HG03025 (cell line): ENCODE measurements at regions not wholly inside any gene's neighbourhood (a gene's known extent, or its start where the extent isn't known, plus 50 kb on each side); places are given as distances from the start of the nearest gene placed in this dataset.

Experiments
- ATAC-seq: cut with Tn5 transposase; IDR thresholded peaks from one replicate; pipeline ENCODE4 v1.9.1; 2021; ENCODE audit warnings: mild to moderate bottlenecking, moderate library complexity; ENCODE audit not compliant: unreplicated experiment, low FRiP score

DNA sequence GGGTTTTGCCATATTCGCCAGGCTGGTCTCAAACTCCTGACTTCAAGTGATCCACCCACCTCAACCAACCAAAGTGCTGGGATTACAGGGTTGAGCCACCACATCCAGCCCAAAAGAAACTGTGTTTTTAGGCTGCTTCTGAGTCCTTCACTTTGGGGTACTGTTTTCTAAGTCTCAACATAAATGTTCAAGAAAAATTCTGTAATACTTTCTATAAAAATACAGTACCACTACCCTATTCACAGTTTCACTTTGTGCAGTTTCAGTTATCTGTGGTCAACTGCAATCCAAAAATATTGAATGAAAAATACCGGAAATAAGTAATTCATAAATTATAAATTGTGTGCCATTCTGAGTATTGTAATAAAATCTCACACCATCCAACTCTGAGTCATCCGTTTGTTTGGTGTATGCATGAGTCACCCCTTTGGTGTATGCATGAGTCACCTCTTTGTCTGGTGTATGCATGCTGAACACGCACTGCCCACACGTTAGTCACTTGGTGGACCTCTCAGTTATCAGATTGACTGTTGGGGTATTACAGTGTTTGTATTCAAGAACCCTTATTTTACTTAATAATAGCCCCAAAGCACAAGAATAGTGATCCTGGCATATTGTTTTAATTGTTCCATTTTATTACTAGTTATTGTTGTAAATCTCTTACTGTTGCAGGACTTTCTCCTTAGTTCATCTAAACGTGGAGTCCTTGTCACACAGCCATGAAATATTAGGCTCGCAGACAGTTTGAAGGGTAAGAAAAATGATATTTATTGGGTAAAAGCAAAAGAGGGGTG is 190.2 kb downstream of the FSCB start:
- no peak for ATAC-seq

DNA sequence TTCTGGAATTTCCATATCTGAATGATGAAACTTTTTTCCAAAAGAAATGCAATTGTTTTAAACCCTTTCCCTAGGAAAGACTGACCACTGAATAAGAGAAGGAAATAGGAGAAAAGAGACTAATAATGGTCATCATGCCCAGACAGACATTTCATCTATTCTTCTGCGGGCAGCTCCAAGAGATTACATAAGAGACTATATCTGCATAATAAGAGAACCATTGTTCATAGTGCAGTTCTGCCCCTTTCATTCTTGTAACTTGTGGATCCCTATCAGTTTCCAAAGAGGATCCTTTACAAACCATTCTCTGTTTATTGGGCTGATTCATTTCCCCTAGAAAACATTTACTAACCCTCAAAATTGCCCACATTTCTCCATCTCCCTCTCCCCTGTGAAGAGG is 197.8 kb downstream of the FSCB start:
- no peak for ATAC-seq

DNA sequence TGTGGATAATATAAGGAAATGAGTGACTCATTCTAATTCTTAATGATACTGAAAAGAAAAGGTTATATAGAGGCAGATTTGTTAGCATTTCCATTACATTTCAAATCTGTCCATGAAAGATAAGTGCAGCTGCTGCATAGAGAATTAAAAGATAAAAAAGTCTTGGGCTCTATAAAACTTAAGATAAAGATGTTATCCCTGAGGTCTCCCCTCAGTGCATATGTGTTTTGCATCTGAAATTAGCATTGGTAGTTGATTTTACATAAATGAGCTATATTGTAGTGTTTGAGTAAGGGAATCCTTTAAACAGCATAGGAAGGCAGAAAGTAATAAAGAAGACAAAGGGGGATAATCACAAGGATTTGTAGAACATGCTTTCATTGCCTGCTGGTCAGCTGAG is 206.2 kb downstream of the FSCB start:
- no peak for ATAC-seq

DNA sequence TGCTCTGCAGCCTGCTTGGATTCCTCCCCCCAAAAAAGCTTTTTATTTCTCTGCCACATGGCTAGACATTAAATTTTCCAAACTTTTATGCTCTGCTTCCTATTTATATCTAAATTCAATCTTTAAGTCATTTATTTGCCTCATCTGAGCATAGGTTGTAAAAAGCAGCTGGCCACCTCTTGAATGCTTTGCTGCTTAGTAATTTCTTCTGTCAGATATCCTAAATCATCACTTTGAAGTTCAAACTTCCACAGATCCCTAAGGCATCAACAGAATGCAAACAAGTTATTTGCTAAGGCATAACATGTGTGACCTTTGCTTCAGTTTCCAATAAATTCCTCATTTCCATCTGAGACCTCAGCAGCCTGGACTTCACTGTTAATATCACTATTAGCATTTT is 209.6 kb downstream of the FSCB start:
- no peak for ATAC-seq

DNA sequence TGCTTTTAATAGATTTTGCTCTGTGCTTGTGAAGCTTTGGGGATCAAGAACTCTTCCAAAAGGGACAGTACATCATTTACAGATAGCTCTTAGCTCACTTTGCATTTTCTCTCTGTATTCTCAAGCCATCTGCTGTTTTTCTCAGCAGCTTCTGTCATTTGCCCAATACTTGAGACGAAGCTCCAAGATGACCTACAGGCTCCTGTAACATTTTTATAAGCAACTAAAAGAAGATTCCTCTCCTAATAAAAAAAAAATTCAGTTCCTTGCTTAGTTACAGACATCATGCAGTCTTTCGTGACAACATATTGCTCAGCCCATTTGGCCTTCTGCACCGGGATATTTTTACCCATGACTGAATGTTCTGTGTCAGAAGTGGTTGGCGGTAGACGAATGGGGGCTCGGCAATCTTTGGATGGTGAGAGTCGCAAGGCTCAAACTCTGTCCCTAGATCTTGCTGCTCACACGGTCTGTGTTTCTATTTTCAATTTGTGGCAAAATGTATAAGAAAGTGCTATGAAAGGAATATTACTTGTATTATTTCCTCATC is 215.6 kb downstream of the FSCB start:
- no peak for ATAC-seq

DNA sequence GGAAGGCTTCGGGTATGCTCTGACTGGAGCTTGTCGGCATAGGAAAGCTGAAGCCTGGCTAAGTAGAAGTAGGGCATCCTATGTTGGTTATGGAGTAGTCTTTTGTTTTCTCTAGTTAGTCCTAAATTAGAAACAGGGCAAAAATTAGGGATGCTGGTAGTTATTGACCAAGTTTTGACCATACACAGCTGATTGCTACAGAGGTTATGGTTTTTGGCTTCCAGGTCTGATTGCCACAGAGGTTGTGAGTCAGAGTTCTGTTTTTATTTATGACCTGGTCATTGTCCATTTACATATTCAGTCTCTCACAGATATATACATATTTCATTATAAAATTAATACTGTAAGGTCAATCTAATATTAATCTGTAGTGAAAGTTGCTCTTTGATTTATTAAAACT is 219.2 kb downstream of the FSCB start:
- ATAC-seq = no peak

DNA sequence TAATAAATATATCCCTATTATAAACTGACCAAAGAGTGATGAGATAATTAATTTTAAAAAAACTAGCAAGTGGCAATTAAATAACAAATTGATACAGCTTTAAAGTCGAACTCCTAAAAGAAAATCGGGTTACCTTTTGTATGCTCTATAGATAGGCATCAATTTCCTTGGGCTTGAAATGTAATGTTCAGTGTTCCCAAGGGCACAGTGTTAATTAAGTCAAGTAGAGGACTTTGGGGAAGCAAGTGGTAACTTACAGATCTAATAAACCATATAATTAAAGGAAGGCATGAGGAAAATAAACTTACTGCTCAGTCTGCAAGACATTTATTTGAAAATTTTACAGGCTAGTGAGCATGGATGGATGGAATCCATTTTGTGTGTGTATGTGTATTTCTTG is 220.9 kb downstream of the FSCB start:
- no peak for ATAC-seq

DNA sequence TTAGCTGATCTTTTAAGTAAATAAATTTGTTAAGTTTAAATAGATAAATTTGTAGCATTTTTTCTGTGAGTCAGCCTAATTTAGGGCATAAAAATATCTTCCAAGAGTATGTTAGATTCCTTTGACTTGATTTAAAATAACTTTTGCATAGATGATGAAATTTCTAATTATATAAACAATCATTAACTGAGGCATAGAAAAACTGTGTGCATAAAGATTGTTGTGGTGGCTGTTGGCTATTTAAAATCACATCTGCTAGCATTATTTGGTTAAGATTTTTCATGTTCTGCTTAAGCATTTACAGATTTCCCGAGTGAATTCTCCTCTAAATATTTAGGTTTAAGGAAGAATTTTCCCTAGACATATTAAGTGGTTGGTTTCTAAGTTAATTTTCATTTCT is 223.2 kb downstream of the FSCB start:
- no peak for ATAC-seq

DNA sequence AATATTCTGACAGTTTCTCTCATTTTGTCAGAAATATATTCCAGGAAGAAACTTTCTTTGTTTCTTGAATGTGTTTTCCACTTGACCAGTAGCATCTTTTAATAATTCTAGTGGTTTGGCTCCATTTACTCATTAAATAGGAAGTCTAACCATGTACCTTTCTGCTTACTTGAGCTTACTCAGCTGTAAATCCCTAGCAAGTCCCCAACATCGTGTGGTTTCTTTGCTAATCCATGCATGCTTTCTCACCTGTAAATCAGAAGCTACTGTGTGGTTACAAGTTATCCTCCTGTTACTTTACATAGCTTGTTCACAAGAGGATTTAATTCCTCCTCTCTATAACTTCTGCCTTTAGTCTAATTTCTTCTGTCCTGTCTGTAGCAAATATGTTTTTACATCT is 227.7 kb downstream of the FSCB start:
- ATAC-seq = no peak

DNA sequence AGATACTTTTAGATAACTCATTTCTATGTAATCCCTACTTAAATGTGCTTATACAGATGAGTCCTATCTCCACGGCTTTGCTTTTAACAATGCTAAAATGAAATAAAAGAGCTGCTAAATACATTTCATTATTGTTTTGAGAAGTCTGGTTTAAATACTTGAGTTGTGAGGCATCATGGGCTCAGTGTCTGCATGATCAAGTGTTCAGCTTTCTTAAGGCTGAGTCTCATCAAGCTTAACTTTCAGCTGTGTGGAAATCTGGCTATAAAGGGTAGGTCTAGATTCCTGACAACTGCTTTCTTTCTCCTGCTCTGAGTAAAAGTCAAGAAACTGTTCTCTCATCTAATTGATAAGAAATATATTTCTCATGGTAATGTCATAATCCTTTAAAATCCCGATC is 235.4 kb downstream of the FSCB start:
- ATAC-seq = no peak

DNA sequence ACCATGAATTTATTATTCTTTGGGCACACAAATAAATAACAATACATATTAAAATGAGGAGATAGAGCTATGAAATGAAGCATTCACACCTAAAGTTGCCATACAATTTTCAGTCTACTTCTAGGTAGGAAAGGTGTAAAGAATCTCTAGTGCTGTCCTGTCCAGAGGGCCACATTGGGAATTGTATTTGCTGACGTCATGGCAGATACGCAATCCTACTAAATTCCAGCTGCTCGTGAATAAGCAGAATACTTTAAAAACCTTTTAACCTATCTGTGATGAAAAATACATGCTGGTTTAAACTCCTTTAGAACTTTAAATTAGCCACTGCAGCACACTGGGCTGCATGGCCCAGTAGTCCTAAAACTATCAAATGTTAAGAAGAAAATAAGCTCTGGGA is 236.1 kb downstream of the FSCB start:
- no peak for ATAC-seq

DNA sequence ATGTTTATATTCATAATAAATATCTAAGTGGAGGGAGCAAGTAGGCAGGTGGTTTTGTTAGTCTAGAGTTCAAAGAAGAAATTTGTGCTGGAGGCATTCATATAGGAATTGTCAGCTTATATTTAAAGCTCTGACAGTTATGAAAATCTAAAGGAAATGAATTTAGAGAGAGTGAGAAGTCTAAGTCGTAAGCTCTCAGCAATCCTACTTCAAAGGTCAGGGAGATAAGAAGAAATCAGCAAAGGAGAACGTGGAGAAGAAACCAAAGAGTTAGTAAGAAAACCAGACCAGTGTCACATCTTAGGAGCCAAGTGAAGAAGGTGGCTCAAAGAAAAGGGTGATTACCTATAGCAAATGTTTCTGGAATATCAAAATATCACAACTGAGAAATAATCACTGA is 241.8 kb downstream of the FSCB start:
- no peak for ATAC-seq

DNA sequence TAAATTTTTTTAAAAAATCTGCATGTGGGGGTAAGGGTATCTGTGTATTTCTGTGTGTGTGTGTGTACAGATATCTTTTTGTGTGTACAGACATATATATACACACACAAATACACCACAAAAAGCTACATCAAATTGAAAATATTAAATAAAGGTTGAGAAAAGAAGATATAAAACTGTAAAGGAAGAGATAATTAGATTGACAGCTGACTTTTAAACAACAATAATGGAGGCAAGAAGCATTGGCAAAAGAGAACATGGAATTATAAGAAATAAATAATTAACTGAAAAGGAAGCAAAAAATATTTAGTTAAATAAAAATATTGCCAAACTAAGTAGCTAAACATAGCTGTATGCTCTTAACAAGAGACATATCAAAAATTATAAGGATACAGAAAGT is 291.4 kb downstream of the FSCB start:
- ATAC-seq = no peak

DNA sequence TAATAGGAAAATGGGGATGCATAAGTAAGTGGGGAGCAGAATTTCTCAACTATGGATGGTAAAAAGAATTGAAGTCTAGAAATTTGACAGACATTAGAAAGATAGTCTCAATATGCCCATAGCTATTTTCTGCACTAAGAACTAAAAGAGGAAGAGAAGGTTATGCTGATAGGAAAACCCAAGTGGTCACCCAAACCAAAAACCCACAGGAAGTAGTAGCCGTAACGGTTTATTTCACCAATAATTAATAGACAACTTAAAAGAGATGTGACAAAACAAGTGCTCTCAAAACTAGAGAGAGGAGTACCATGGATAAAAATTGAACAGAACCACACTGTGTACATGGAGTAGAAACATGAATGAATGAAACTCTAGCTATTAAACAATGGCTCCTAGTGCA is 295.4 kb downstream of the FSCB start:
- no peak for ATAC-seq

DNA sequence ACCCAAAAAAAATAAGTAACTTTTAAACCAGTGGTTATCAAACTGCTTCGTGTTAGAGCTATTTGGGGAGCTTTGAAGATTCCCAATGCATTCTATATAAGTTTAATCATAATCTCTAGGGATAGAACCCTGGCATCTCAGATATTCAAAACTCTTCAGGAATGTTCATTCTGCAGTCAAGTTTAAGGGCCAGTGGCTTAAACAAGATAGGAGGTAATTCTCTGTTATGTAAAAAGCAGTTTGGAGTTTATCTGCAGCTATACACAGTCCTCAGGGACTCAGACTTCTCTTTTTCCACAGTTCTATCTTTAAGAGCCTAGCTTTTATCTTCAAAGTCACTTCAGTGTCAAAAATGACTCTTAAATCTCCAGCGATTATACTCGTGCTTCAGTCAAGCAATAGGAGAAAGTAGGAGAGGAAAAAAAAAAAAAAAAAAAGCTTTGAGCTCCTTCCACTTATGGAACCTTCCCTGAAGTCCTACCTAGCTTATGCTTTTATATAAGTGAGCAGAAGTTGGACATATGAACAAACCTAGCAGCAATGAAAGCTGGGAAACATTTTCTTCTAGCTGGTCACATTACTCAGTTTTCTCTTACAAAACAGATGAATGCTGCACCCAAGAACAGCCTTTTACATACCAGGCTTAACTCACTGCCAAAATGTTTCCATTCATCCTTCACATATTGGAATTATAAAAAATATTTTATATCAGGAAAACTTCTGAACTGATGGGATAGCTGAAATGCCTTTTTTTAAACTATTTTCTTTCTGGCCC is 302.8 kb downstream of the FSCB start:
- no peak for ATAC-seq

DNA sequence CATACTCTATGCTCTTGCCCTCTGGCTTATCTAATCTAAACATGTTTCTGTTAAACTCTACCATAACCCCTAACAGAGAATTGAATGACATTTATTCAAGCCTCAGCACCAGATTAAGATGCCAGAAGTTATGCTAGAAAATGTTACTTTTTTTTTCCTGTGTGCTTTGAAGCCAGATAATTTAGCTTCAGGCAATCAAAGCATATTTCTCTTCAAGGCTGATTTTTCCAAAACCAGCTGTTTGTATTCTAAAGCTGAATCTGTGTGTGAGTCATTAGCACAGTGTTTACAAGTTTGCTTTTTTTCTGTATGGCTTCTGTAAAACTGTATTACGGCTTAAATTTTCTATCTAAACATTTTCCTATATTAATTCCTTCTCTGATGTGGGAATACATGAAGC is 326.1 kb downstream of the FSCB start:
- no peak for ATAC-seq

DNA sequence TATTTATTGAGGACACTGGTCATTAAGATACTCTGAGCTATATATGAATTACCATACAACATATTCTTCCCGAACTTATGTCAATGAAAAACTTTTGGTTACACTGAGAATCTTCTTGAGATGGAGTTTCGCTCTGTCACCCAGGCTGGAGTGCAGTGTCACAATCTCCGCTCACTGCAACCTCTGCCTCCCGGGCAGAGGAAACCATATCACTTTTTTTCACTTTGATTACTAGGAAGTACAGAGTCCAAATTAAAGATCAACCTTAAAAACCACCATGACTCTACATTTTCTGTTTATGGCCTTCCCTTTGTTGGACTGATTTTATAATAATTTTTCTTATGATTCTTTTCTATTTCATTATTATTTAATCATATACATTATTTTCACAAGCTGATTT is 336.5 kb downstream of the FSCB start:
- ATAC-seq = no peak

DNA sequence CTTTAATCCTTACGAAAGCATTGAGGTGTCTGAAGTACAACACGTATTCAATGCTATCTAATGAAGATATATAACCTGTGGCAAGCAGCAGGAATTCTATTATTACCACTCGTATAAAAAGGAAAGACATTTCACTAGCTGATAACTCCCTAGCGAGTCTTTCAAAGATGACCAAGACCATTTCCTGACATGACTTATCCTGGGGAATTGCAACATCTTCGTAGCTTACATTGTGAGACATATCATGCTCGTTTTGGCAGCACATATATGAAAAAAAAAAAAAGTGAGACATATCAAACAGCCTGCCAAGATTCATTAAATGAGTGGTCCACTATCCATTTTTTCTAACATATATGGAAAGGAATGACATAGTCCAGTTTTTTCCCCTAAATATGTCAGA is 337.0 kb downstream of the FSCB start:
- ATAC-seq = no peak

DNA sequence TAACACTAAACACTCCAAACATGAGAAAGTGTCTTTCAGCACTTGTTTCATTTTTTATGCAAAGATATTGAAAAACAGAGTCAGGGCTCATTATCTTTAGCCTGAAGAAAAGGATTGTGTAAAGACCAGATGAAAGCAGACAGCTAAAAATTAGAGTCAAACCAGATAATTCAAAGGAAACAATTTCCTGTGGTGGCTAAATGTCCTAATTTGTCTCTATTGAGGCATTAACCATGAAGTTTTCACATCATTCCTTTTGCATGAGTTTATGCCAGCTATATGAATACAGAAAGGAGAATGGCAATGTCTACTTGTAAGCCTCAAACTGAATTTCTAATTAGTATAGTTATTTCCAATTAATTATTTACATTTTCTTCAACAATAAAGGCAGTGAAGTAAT is 338.5 kb downstream of the FSCB start:
- no peak for ATAC-seq

DNA sequence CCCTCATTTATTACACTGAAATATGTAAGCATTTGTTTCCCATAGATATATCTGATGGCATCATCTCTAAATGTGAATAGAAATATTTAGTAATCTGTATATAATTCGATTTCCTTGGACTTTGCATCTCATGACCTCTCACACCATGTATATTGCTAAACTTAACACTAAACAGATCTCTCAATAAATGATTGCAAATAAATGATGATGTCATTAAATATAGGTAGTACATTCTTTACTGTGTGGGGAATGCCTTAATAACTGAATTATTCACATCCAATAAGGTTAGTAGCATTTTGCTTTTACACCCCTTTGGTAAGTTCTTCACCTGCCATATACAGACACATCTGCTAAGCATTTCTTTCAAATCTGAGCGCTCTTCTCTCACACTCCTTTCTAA is 340.5 kb downstream of the FSCB start:
- ATAC-seq = no peak

DNA sequence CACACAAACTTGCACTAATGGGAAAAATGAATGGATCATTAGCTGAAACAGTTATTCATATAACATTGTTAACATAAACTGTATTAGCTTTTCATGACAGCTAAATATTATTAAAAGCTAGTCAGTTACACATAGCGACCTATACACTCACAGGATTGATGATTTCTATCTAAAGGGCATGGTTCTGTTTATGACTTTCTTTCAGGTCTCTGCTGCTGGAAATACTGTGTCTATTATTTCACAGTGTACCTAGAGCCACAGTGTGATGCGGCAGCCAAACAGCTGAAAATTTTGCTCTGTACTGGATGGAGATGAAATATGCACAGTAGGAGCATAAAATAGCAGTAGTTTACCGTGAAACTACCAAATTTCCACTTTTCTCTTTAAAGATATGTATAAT is 341.1 kb downstream of the FSCB start:
- no peak for ATAC-seq

DNA sequence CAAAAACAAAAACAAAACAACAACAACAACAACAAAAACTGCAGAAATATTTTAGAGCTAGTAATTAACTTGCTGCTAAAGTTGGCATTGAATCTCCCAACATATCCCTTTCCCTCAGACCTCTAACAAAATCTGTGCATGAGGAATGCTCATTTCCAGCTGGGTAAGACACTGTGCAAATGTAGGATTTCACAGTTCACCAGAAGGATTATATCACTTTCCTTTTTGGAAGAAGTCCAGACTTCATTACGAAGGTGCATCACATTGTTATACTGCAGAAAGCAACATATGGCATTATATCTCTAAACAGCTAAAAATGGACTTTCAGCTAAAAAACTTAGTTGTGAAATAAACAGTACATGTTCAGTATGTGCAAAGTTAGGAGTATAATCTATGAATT is 341.8 kb downstream of the FSCB start:
- ATAC-seq = no peak
